NCI-H2227 treated with DMSO at 0.1 percent for 48 hours (cell line): ENCODE measurements at regions not wholly inside any gene's neighbourhood (a gene's known extent, or its start where the extent isn't known, plus 50 kb on each side); places are given as distances from the start of the nearest gene placed in this dataset.

ENCODE experiments used
- DNase-seq: peaks from one replicate; lab custom pipeline; 2025; lab: John Stamatoyannopoulos, UW

- DNase-seq, result no peak
Observed at GRCh38 chr4:175441256-175441655, 370.8 kb downstream of the GPM6A start.

- no peak for DNase-seq
Observed at GRCh38 chr4:175443547-175443946, 368.5 kb downstream of the GPM6A start.

GRCh38 chr4:175444512-175444911 is 367.6 kb downstream of the GPM6A start:
- DNase-seq, result no peak

- no peak for DNase-seq
Observed at GRCh38 chr4:175447016-175447415, 365.0 kb downstream of the GPM6A start.

GRCh38 chr4:175450446-175450845 is 361.6 kb downstream of the GPM6A start:
- DNase-seq, result no peak

- no peak for DNase-seq
Observed at GRCh38 chr4:175451238-175451965, 360.7 kb downstream of the GPM6A start.

GRCh38 chr4:175453456-175453855 is 358.6 kb downstream of the GPM6A start:
- no peak for DNase-seq

GRCh38 chr4:175456131-175456530 is 355.9 kb downstream of the GPM6A start:
- DNase-seq, result no peak

GRCh38 chr4:175457956-175458355 is 354.1 kb downstream of the GPM6A start:
- no peak for DNase-seq

GRCh38 chr4:175459571-175459970 is 352.5 kb downstream of the GPM6A start:
- no peak for DNase-seq

GRCh38 chr4:175460414-175460813 is 351.6 kb downstream of the GPM6A start:
- DNase-seq, result no peak

- peak; percentile 20 for DNase-seq
Observed at GRCh38 chr4:175469514-175469913, 342.6 kb downstream of the GPM6A start.

GRCh38 chr4:175470131-175470530 is 341.9 kb downstream of the GPM6A start:
- no peak for DNase-seq

GRCh38 chr4:175480404-175480803 is 331.7 kb downstream of the GPM6A start:
- DNase-seq, result no peak

GRCh38 chr4:175499735-175500352 is 312.2 kb downstream of the GPM6A start:
- no peak for DNase-seq

GRCh38 chr4:175504318-175504717 is 307.7 kb downstream of the GPM6A start:
- DNase-seq, result no peak

GRCh38 chr4:175509320-175509719 is 302.7 kb downstream of the GPM6A start:
- DNase-seq, result peak; percentile 0

- no peak for DNase-seq
Observed at GRCh38 chr4:175511861-175512260, 300.2 kb downstream of the GPM6A start.

GRCh38 chr4:175514174-175514573 is 297.9 kb downstream of the GPM6A start:
- DNase-seq, result no peak

- DNase-seq, result no peak
Observed at GRCh38 chr4:175530655-175531054, 281.4 kb downstream of the GPM6A start.

GRCh38 chr4:175531405-175532091 is 280.5 kb downstream of the GPM6A start:
- DNase-seq, result no peak

- no peak for DNase-seq
Observed at GRCh38 chr4:175536852-175537453, 275.1 kb downstream of the GPM6A start.

GRCh38 chr4:175539498-175539897 is 272.6 kb downstream of the GPM6A start:
- DNase-seq, result no peak
